NT2/D1 (cell line): ENCODE measurements at regions not wholly inside any gene's neighbourhood (a gene's known extent, or its start where the extent isn't known, plus 50 kb on each side); places are given as distances from the start of the nearest gene placed in this dataset.

Experiments
- DNase-seq: peaks from one replicate; pipeline ENCODE4 v3.0.0-alpha.2; 2011; ENCODE audit warnings: low read depth, low spot score
- H3K27me3 ChIP-seq: 2 replicates; pipeline ENCODE4 v1.6.0; 2011; ENCODE audit warnings: mild to moderate bottlenecking; ENCODE audit not compliant: insufficient read length, insufficient read depth
- H3K36me3 ChIP-seq: 2 replicates; pipeline ENCODE4 v1.6.1; 2011; ENCODE audit warnings: mild to moderate bottlenecking, low read length, mixed read lengths; ENCODE audit not compliant: insufficient read depth, insufficient read length
- H3K4me1 ChIP-seq: 2 replicates; pipeline ENCODE4 v1.5.1; 2011; ENCODE audit not compliant: insufficient read depth, insufficient read length
- H3K4me3 ChIP-seq: 2 replicates; pipeline ENCODE4 v1.5.1; 2011; ENCODE audit warnings: low read depth; ENCODE audit not compliant: insufficient read length
- H3K9ac ChIP-seq: 2 replicates; pipeline ENCODE4 v1.6.0; 2011; ENCODE audit warnings: low read depth; ENCODE audit not compliant: insufficient read length
- H3K9me3 ChIP-seq: 2 replicates; pipeline ENCODE4 v1.5.1; 2011; ENCODE audit warnings: mild to moderate bottlenecking, low read length; ENCODE audit not compliant: insufficient read depth
- SUZ12 ChIP-seq: IDR thresholded peaks from 2 replicates; pipeline ENCODE4 v1.6.1; 2011; ENCODE audit not compliant: insufficient read length, insufficient read depth; ENCODE audit errors: extremely low read depth
- YY1 ChIP-seq: IDR thresholded peaks from 2 replicates; pipeline ENCODE4 v1.6.1; 2011; ENCODE audit not compliant: insufficient read length, insufficient read depth
- ZNF274 ChIP-seq: IDR thresholded peaks from 2 replicates; pipeline ENCODE4 v1.6.1; 2011; ENCODE audit warnings: mild to moderate bottlenecking, low read depth, low read length

- no peaks in the 10 kb centered on the region for H3K36me3 ChIP-seq
- TF ChIP-seq SUZ12 (no peak), ZNF274 (no peak), YY1 (no peak)
- H3K27me3 ChIP-seq = no peaks in the 10 kb centered on the region
- H3K9ac ChIP-seq = no peak overlapping the region
- no peak for DNase-seq
- H3K4me1 ChIP-seq = no peaks in the 10 kb centered on the region
- no peak overlapping the region for H3K4me3 ChIP-seq
- peaks cover 6% of the 10 kb centered on the region; the same call in 1 of the 2 replicates for H3K9me3 ChIP-seq
Measured at GRCh38 chr11:33636104-33636503, 64.5 kb downstream of the C11orf91 start.

GRCh38 chr11:33635161-33635560, 65.5 kb downstream of the C11orf91 start:
- H3K27me3 ChIP-seq = no peaks in the 10 kb centered on the region
- TF ChIP-seq ZNF274 (no peak), YY1 (no peak), SUZ12 (no peak)
- no peaks in the 10 kb centered on the region for H3K4me1 ChIP-seq
- no peak for DNase-seq
- no peak overlapping the region for H3K4me3 ChIP-seq
- H3K36me3 ChIP-seq = no peaks in the 10 kb centered on the region
- H3K9me3 ChIP-seq = peaks cover 12% of the 10 kb centered on the region; the same call in 1 of the 2 replicates
- H3K9ac ChIP-seq = no peak overlapping the region

GRCh38 chr11:33634291-33634834, 66.3 kb downstream of the C11orf91 start:
- no peak overlapping the region for H3K4me3 ChIP-seq
- no peak for TF ChIP-seq YY1
- TF ChIP-seq ZNF274 = no peak
- no peak for TF ChIP-seq SUZ12
- H3K9me3 ChIP-seq = peaks cover 12% of the 10 kb centered on the region; the same call in 1 of the 2 replicates
- no peaks in the 10 kb centered on the region for H3K27me3 ChIP-seq
- no peak overlapping the region for H3K9ac ChIP-seq
- H3K4me1 ChIP-seq = no peaks in the 10 kb centered on the region
- DNase-seq = no peak
- H3K36me3 ChIP-seq = no peaks in the 10 kb centered on the region

GRCh38 chr11:33633251-33634003, 67.2 kb downstream of the C11orf91 start:
- Histone ChIP-seq H3K36me3 (no peaks in the 10 kb centered on the region), H3K4me1 (no peaks in the 10 kb centered on the region), H3K27me3 (no peaks in the 10 kb centered on the region), H3K9me3 (peaks cover 12% of the 10 kb centered on the region; the same call in 1 of the 2 replicates), H3K4me3 (no peak overlapping the region), H3K9ac (no peak overlapping the region)
- no peak for TF ChIP-seq YY1
- TF ChIP-seq SUZ12 = no peak
- TF ChIP-seq ZNF274 = no peak
- peak; percentile 16 for DNase-seq

- no peak overlapping the region for H3K4me3 ChIP-seq
- peaks cover 12% of the 10 kb centered on the region; the same call in 1 of the 2 replicates for H3K9me3 ChIP-seq
- H3K9ac ChIP-seq = no peak overlapping the region
- no peaks in the 10 kb centered on the region for H3K4me1 ChIP-seq
- no peak for DNase-seq
- H3K36me3 ChIP-seq = no peaks in the 10 kb centered on the region
- TF ChIP-seq ZNF274 = no peak
- no peak for TF ChIP-seq SUZ12
- no peak for TF ChIP-seq YY1
- H3K27me3 ChIP-seq = no peaks in the 10 kb centered on the region
Measured at GRCh38 chr11:33631749-33632091, 68.9 kb downstream of the C11orf91 start.

GRCh38 chr11:33630936-33631748, 69.5 kb downstream of the C11orf91 start:
- DNase-seq = no peak
- H3K9ac ChIP-seq = no peak overlapping the region
- no peak for TF ChIP-seq ZNF274
- no peak for TF ChIP-seq SUZ12
- no peak for TF ChIP-seq YY1
- H3K9me3 ChIP-seq = peaks cover 12% of the 10 kb centered on the region; the same call in 1 of the 2 replicates
- no peaks in the 10 kb centered on the region for H3K27me3 ChIP-seq
- no peaks in the 10 kb centered on the region for H3K36me3 ChIP-seq
- no peak overlapping the region for H3K4me3 ChIP-seq
- H3K4me1 ChIP-seq = no peaks in the 10 kb centered on the region

- DNase-seq = no peak
- Histone ChIP-seq H3K36me3 (no peaks in the 10 kb centered on the region), H3K27me3 (no peaks in the 10 kb centered on the region), H3K4me3 (no peak overlapping the region), H3K9me3 (no peaks in the 10 kb centered on the region), H3K9ac (no peak overlapping the region), H3K4me1 (no peaks in the 10 kb centered on the region)
- no peak for TF ChIP-seq YY1
- no peak for TF ChIP-seq SUZ12
- no peak for TF ChIP-seq ZNF274
Measured at GRCh38 chr11:33624083-33624482, 76.5 kb downstream of the C11orf91 start.
